WTC11 (cell line): ENCODE measurements at regions not wholly inside any gene's neighbourhood (a gene's known extent, or its start where the extent isn't known, plus 50 kb on each side); places are given as distances from the start of the nearest gene placed in this dataset.

Experiments
- ATAC-seq: fragments of 200-7000 bp; cut with Tn5 transposase; 2 replicates; pipeline ENCODE4 v1.10.0; 2021; ENCODE audit warnings: mild to moderate bottlenecking, moderate library complexity
- CTCF ChIA-PET: fragments of 300-600 bp; sonication (Branson Sonifier 250); formaldehyde crosslinking; loops from one replicate; lab custom pipeline; 2021; ENCODE audit warnings: antibody characterized with exemption; lab: Charles Lee
- POLR2A ChIA-PET: fragments of 350-600 bp; sonication (Branson Sonifier 250); formaldehyde crosslinking; loops from one replicate; lab custom pipeline; 2021; ENCODE audit warnings: antibody characterized with exemption; lab: Charles Lee
- DNase-seq: peaks from one replicate; pipeline ENCODE4 v3.0.0; 2021; ENCODE audit warnings: low spot score
- H3K27ac Mint-ChIP-seq: 2 replicates; pipeline ENCODE4 v1.8.0; 2021; ENCODE audit warnings: mixed read lengths
- H3K27me3 Mint-ChIP-seq: 2 replicates; pipeline ENCODE4 v1.8.0; 2021; ENCODE audit warnings: low read depth, mild to moderate bottlenecking, moderate library complexity, mixed read lengths
- H3K36me3 Mint-ChIP-seq: 2 replicates; pipeline ENCODE4 v1.8.0; 2021; ENCODE audit warnings: mixed read lengths
- H3K4me1 Mint-ChIP-seq: 2 replicates; pipeline ENCODE4 v1.8.0; 2022; ENCODE audit warnings: mixed read lengths
- H3K4me3 Mint-ChIP-seq: 2 replicates; pipeline ENCODE4 v1.8.0; 2021; ENCODE audit warnings: mild to moderate bottlenecking, moderate library complexity, mixed read lengths
- H3K9me3 Mint-ChIP-seq: 2 replicates; pipeline ENCODE4 v1.8.0; 2021; ENCODE audit warnings: mixed read lengths
- ATF2 ChIP-seq: sonication (generic); formaldehyde crosslinking; IDR thresholded peaks from 2 replicates; pipeline ENCODE4 v1.8.1; 2022; ENCODE audit warnings: low read depth, missing genetic modification reagents, borderline replicate concordance
- CBFB ChIP-seq: sonication (generic); formaldehyde crosslinking; IDR thresholded peaks from 2 replicates; pipeline ENCODE4 v1.8.1; 2022; ENCODE audit warnings: mild to moderate bottlenecking, low read depth, missing genetic modification reagents
- CREM ChIP-seq: sonication (generic); formaldehyde crosslinking; IDR thresholded peaks from 2 replicates; pipeline ENCODE4 v1.8.1; 2022; ENCODE audit warnings: mild to moderate bottlenecking, missing genetic modification reagents, moderate library complexity
- E2F5 ChIP-seq: sonication (generic); formaldehyde crosslinking; IDR thresholded peaks from 2 replicates; pipeline ENCODE4 v1.8.1; 2022; ENCODE audit warnings: mild to moderate bottlenecking, moderate library complexity, missing genetic modification reagents
- FOXK1 ChIP-seq: sonication (generic); formaldehyde crosslinking; IDR thresholded peaks from 2 replicates; pipeline ENCODE4 v1.8.0; 2022; ENCODE audit warnings: mild to moderate bottlenecking, moderate library complexity, missing genetic modification reagents
- HMGXB4 ChIP-seq: sonication (generic); formaldehyde crosslinking; IDR thresholded peaks from 2 replicates; pipeline ENCODE4 v1.8.1; 2023; ENCODE audit warnings: mild to moderate bottlenecking, moderate library complexity, missing genetic modification reagents
- JUN ChIP-seq: sonication (generic); formaldehyde crosslinking; IDR thresholded peaks from 2 replicates; pipeline ENCODE4 v1.8.0; 2023; ENCODE audit warnings: mild to moderate bottlenecking, missing genetic modification reagents
- NFYB ChIP-seq: sonication (generic); formaldehyde crosslinking; conservative IDR thresholded peaks from 2 replicates; pipeline ENCODE4 v1.8.0; 2022; ENCODE audit warnings: low read depth, missing genetic modification reagents
- PRRX2 ChIP-seq: fragments of 250-450 bp; sonication (Bioruptor Pico); IDR thresholded peaks from 2 replicates; pipeline ENCODE4 v1.8.0; 2021; ENCODE audit warnings: mild to moderate bottlenecking
- RORB ChIP-seq: fragments of 250-450 bp; sonication (Bioruptor Pico); IDR thresholded peaks from 2 replicates; pipeline ENCODE4 v1.9.0; 2021; ENCODE audit warnings: mild to moderate bottlenecking
- SOX15 ChIP-seq: fragments of 250-450 bp; sonication (Bioruptor Pico); IDR thresholded peaks from 2 replicates; pipeline ENCODE4 v1.9.0; 2021; ENCODE audit warnings: mild to moderate bottlenecking
- STAT6 ChIP-seq: sonication (generic); formaldehyde crosslinking; conservative IDR thresholded peaks from 2 replicates; pipeline ENCODE4 v1.8.1; 2023; ENCODE audit warnings: mild to moderate bottlenecking, low read depth, missing genetic modification reagents, moderate library complexity
- TCF7 ChIP-seq: sonication (generic); formaldehyde crosslinking; IDR thresholded peaks from 2 replicates; pipeline ENCODE4 v1.8.0; 2022; ENCODE audit warnings: mild to moderate bottlenecking, low read depth, missing genetic modification reagents, moderate library complexity
- USF1 ChIP-seq: sonication (generic); formaldehyde crosslinking; IDR thresholded peaks from 2 replicates; pipeline ENCODE4 v1.8.0; 2022; ENCODE audit warnings: mild to moderate bottlenecking, missing genetic modification reagents
- USF2 ChIP-seq: sonication (generic); formaldehyde crosslinking; IDR thresholded peaks from 2 replicates; pipeline ENCODE4 v1.8.1; 2023; ENCODE audit warnings: mild to moderate bottlenecking, missing genetic modification reagents, moderate library complexity
- ZBTB21 ChIP-seq: sonication (generic); formaldehyde crosslinking; IDR thresholded peaks from 2 replicates; pipeline ENCODE4 v1.8.1; 2023; ENCODE audit warnings: mild to moderate bottlenecking, missing genetic modification reagents, borderline replicate concordance
- ZBTB43 ChIP-seq: sonication (generic); formaldehyde crosslinking; IDR thresholded peaks from 2 replicates; pipeline ENCODE4 v1.8.1; 2023; ENCODE audit warnings: mild to moderate bottlenecking, missing genetic modification reagents
- ZMAT4 ChIP-seq: fragments of 250-450 bp; sonication (Bioruptor Pico); IDR thresholded peaks from 2 replicates; pipeline ENCODE4 v1.9.0; 2021; ENCODE audit warnings: mild to moderate bottlenecking
- ZNF232 ChIP-seq: sonication (generic); formaldehyde crosslinking; IDR thresholded peaks from 2 replicates; pipeline ENCODE4 v1.8.0; 2022; ENCODE audit warnings: mild to moderate bottlenecking, missing genetic modification reagents
- ZNF416 ChIP-seq: fragments of 250-450 bp; sonication (Bioruptor Pico); IDR thresholded peaks from 2 replicates; pipeline ENCODE4 v1.9.0; 2021; ENCODE audit warnings: mild to moderate bottlenecking, inconsistent platforms

GRCh38 chr5:153432583-153432982 lies 57.9 kb upstream of the GRIA1 start:
- Mint-ChIP-seq H3K4me1 (peaks cover 19% of the 10 kb centered on the region), H3K27me3 (no peaks in the 10 kb centered on the region), H3K36me3 (no peaks in the 10 kb centered on the region), H3K4me3 (no peak overlapping the region), H3K9me3 (no peaks in the 10 kb centered on the region), H3K27ac (no peak overlapping the region)
- CTCF ChIA-PET = no interaction called here
- TF ChIP-seq JUN (CRISPR knock-in tag) (no peak), E2F5 (no peak), ZNF232 (CRISPR knock-in tag) (no peak), ZBTB21 (CRISPR knock-in tag) (no peak), CREM (CRISPR knock-in tag) (no peak), CBFB (CRISPR knock-in tag) (no peak), ZNF416 (CRISPR knock-in tag) (no peak), SOX15 (CRISPR knock-in tag) (no peak)
- DNase-seq = no peak
- no peak for ATAC-seq
- POLR2A ChIA-PET = no interaction called here

- Mint-ChIP-seq H3K4me3 (no peak overlapping the region), H3K9me3 (no peaks in the 10 kb centered on the region), H3K27ac (no peak overlapping the region), H3K4me1 (no peaks in the 10 kb centered on the region; the same call in 1 of the 2 replicates), H3K36me3 (no peaks in the 10 kb centered on the region), H3K27me3 (no peaks in the 10 kb centered on the region)
- TF ChIP-seq USF1 (CRISPR knock-in tag) (no peak), NFYB (CRISPR knock-in tag) (no peak), ZNF232 (CRISPR knock-in tag) (no peak), FOXK1 (CRISPR knock-in tag) (no peak), PRRX2 (CRISPR knock-in tag) (no peak), ZBTB43 (CRISPR knock-in tag) (no peak), TCF7 (CRISPR knock-in tag) (no peak), STAT6 (CRISPR knock-in tag) (no peak), ATF2 (CRISPR knock-in tag) (no peak), ZBTB21 (CRISPR knock-in tag) (no peak), USF2 (CRISPR knock-in tag) (no peak), ZMAT4 (CRISPR knock-in tag) (no peak), RORB (CRISPR knock-in tag) (no peak), HMGXB4 (CRISPR knock-in tag) (no peak)
- POLR2A ChIA-PET = no interaction called here
- DNase-seq (no peak), ATAC-seq (no peak)
- CTCF ChIA-PET = no interaction called here
Measured at GRCh38 chr5:153437251-153437650, 53.2 kb upstream of the GRIA1 start.
